ENCODE measurements at regions not wholly inside any gene's neighbourhood (a gene's known extent, or its start where the extent isn't known, plus 50 kb on each side); places are given as distances from the start of the nearest gene placed in this dataset.

DNA sequence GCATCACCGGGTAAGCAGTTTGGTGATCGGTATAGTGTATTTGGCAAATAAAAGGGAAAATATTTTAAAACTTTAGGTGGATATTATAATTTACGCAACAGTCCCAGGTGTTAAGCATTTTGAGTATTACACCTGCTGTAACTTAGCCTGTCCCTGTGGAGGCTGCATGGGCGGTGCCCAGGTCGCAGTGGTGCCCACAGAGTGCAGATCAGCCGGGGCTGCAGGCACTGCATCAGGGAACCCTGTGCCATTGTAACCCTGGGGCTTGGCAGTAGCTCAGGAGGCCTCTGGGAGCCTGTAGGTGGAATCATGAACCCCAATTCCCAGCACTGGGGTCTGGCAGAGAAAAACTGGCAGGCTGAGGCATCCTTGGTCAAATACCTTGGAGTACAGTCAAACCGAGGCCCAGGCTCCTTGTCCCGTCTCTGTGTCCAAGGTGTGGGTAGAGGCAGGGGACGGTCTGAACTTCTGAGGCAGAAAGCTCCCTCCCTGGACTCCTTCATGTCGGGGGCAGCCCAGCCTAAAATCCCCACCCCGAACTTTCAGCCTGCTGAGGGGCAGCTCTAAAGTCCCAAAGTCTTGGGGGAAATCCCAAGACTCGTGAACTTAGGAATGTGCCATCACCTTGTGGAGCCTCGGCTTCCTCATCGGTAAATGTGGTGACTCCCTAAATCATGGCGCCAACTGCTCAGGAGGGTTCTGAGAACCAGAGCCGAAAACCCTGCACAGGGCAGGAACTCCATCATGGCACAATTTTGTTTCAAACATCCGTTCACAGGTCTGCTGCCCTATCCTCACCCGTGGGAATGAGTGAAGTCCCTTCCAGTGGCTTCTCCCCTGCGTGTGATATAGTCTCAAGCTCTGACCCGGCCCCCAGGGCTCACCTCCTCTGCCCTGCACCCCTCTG is 85.7 kb downstream of the INHBB start (continued):
- TF ChIP-seq SRF (IDR thresholded peaks at IDR 0.05; ENCODE audit: low read depth in 2 of 2, low read length in 2 of 2) = no peak
- TF ChIP-seq MXI1 (IDR thresholded peaks at IDR 0.05; ENCODE audit: low read depth, low read length) = no peak
- TF ChIP-seq, protein P1, sequence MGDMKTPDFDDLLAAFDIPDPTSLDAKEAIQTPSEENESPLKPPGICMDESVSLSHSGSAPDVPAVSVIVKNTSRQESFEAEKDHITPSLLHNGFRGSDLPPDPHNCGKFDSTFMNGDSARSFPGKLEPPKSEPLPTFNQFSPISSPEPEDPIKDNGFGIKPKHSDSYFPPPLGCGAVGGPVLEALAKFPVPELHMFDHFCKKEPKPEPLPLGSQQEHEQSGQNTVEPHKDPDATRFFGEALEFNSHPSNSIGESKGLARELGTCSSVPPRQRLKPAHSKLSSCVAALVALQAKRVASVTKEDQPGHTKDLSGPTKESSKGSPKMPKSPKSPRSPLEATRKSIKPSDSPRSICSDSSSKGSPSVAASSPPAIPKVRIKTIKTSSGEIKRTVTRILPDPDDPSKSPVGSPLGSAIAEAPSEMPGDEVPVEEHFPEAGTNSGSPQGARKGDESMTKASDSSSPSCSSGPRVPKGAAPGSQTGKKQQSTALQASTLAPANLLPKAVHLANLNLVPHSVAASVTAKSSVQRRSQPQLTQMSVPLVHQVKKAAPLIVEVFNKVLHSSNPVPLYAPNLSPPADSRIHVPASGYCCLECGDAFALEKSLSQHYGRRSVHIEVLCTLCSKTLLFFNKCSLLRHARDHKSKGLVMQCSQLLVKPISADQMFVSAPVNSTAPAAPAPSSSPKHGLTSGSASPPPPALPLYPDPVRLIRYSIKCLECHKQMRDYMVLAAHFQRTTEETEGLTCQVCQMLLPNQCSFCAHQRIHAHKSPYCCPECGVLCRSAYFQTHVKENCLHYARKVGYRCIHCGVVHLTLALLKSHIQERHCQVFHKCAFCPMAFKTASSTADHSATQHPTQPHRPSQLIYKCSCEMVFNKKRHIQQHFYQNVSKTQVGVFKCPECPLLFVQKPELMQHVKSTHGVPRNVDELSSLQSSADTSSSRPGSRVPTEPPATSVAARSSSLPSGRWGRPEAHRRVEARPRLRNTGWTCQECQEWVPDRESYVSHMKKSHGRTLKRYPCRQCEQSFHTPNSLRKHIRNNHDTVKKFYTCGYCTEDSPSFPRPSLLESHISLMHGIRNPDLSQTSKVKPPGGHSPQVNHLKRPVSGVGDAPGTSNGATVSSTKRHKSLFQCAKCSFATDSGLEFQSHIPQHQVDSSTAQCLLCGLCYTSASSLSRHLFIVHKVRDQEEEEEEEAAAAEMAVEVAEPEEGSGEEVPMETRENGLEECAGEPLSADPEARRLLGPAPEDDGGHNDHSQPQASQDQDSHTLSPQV (IDR thresholded peaks at IDR 0.05) = no peak

DNA sequence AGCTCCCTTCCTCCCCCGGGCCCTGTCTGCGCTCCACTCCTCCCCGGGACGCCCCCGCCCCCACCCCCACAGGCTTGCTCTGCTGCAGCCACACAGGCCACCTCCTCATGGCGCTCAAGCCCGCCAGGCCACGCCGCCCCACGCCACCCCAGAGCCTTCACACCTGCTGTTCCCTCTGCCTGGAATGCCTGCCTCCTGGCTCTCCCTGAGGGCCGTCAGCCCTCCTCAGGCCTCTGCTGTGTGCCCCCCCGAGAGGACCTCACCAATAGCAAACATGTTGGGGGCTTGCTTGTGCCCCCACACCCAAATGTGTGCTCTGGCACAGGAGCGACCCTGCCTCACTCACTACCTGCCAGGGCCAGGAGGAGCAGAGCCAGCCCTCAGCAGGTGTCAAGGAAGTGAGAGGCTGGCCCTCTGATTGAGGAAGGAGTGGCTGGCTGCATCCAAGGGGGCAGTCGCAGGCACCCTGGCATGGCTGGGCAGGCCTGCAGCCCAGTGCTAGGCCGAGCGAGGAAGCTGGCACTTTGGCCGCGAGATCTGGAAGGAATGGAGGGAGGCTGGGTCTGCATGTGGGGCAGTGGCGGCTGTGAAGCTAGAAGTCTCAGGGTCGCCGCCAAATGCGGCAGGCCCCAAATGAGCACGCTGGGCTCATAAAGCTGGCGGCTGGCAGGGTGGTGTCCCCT is 86.5 kb downstream of the INHBB start:
- ATAC-seq (no peak), DNase-seq (ENCODE audit: low read depth, low spot score) (no peak), FAIRE-seq (no peak)
- ChIA-PET SMC1A (ENCODE audit: uncharacterized antibody, unreplicated experiment) (no interaction called here), RAD21 (ENCODE audit: unreplicated experiment) (no interaction called here), CTCF (no interaction called here), POLR2A (interaction anchor here (0.6 kb wide), 1 partner anchor 1123 kb away, joined by 6 read pairs; no protein-coding TSS in a partner anchor)
- 36% methylated on average over 16 of the region's 24 CpGs for WGBS (ENCODE audit: insufficient coverage, insufficient replicate concordance, low lambda C conversion rate, missing lambda C conversion rate)
- Histone ChIP-seq H3K9me3 (replicated peaks; ENCODE audit: control insufficient read depth, insufficient read depth, low read length) (no peaks in the 10 kb centered on the region), H3K4me3 (no peak overlapping the region), H2AFZ (ENCODE audit: control insufficient read depth, low read depth, low read length) (no peak overlapping the region), H3K27me3 (replicated peaks in 1 of 2; ENCODE audit: control insufficient read depth in 2 of 2, insufficient read depth in 2 of 2, low read length in 1 of 2) (no peaks in the 10 kb centered on the region; a peak in 2 of 4 replicates), H3K27ac (ENCODE audit: control insufficient read depth, insufficient read depth) (no peak overlapping the region), H3K36me3 (ENCODE audit: control insufficient read depth in 2 of 2, insufficient read depth in 2 of 2, low read length in 1 of 2) (no peaks in the 10 kb centered on the region), H4K20me1 (ENCODE audit: control insufficient read depth, insufficient read depth) (no peaks in the 10 kb centered on the region), H3K9ac (ENCODE audit: control insufficient read depth, insufficient read depth, low read length) (no peak overlapping the region), H3K4me2 (ENCODE audit: control insufficient read depth, insufficient read depth) (no peak overlapping the region), H3K79me2 (ENCODE audit: control insufficient read depth, insufficient read depth, low read length) (no peaks in the 10 kb centered on the region), H3K4me1 (ENCODE audit: control insufficient read depth, insufficient read depth, low read length) (no peaks in the 10 kb centered on the region)
- TF ChIP-seq STAT3 (IDR thresholded peaks at IDR 0.05; ENCODE audit: low read depth, low read length) = no peak
- no peak for TF ChIP-seq MXI1 (IDR thresholded peaks at IDR 0.05; ENCODE audit: low read depth, low read length)
- no peak for TF ChIP-seq KLF5 (IDR thresholded peaks at IDR 0.05; ENCODE audit: partially characterized antibody)
- intact Hi-C loops (cut with micrococcal nuclease; ENCODE audit: unreplicated experiment) (no loop called here), in situ Hi-C loops (cut with MboI) (no loop called here)
- no TSS peak for BruUV-seq (replicated peaks)

Measured in GM12878 (cell line).